Left renal pelvis (tissue), 4 donors: ENCODE measurements at regions not wholly inside any gene's neighbourhood (a gene's known extent, or its start where the extent isn't known, plus 50 kb on each side); places are given as distances from the start of the nearest gene placed in this dataset.
"Not testable (repeated sequence)": the region's sequence is repeated elsewhere in the genome, so short reads cannot be mapped to it uniquely, and the experiment has no call there.

Experiments
- DNase-seq, 4 donors: peaks; one replicate each; pipeline ENCODE4 v3.0.0-alpha.2; 2013; ENCODE audit warnings: low read depth in 4 of 4, low spot score in 3 of 4

DNA sequence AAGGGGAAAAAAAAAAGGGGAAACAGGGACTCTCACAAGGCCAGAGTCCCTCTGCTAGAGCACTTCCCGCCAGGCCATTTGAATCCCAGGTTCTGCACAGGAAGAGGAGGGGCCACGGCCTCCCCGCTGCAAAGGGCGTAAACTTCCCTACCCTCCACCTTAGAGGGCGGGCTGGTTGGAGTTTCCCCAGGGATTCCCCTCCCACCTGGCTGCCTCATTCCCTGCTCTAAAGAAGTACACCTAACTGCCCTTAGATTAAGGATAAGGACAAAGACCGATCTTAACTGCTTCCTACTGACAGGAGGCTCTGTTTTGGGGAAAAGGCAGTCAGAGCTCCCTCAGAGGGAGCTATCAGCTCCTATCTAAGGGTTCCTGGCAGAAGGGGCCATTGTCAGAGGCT, 102.0 kb upstream of the ARMC3 start:
- DNase-seq: no peak

- DNase-seq: no peak
These were observed 102.9 kb upstream of the ARMC3 start for GRCh38 chr10:22824984-22825383.

- no peak for DNase-seq
These were observed 103.3 kb upstream of the ARMC3 start for GRCh38 chr10:22824520-22824919.

DNA sequence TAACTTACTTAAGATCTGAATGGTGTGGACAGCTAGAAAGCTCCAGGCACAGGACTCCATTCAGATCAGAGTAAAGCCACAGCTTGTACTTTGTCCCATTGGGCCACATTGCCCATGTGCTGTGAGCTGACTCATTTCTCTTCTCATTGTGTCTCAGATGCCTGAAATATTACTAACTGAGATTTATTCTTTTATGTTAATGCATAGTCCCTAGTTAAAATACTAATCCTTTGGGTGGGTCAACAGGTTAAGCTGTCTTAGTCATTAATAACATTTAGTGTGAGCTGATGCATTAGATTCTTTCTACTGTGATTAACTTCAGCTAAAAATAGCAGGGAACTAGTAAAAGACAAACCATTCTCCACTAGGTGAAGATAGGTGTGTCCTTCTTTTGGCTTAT, 104.7 kb upstream of the ARMC3 start:
- no peak for DNase-seq

DNA sequence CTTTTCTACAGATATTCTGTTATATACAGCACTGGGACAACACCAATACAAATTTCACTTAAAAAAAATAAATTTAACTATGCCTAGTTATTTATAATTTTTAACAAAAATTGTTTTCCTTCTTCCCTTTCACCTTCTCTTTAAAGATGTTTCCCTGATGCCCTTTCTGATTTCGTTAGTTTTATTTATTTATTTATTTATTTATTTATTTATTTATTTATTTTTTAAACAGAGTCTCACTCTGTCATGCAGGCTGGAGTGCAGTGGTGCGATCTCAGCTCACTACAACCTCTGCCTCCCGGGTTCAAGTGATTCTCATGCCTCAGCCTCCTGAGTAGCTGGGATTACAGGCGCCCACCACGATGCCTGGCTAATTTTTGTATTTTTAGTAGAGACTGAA, 105.9 kb upstream of the ARMC3 start:
- DNase-seq: not testable (repeated sequence)

DNA sequence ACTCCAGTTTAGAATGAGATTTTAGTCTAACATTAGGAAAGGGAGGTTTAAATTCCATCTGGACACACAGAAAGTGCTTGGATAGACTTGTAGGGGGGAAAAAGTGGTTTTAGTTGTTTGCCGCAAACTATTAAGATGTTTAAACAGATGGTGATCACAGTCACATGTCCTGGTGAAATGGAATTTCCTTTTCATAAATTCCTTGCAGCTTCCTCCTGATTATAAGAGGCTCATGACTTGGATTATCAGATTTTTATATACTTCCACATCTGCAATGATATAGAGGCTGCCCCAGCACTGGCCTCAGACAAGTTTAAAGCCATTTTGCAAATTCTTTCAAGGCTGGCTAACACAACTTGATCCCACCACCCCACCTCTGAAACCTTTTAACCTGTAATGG, 106.4 kb upstream of the ARMC3 start:
- no peak for DNase-seq

GRCh38 chr10:22816298-22816653, 101.9 kb upstream of the PIP4K2A start:
- DNase-seq: no peak

DNA sequence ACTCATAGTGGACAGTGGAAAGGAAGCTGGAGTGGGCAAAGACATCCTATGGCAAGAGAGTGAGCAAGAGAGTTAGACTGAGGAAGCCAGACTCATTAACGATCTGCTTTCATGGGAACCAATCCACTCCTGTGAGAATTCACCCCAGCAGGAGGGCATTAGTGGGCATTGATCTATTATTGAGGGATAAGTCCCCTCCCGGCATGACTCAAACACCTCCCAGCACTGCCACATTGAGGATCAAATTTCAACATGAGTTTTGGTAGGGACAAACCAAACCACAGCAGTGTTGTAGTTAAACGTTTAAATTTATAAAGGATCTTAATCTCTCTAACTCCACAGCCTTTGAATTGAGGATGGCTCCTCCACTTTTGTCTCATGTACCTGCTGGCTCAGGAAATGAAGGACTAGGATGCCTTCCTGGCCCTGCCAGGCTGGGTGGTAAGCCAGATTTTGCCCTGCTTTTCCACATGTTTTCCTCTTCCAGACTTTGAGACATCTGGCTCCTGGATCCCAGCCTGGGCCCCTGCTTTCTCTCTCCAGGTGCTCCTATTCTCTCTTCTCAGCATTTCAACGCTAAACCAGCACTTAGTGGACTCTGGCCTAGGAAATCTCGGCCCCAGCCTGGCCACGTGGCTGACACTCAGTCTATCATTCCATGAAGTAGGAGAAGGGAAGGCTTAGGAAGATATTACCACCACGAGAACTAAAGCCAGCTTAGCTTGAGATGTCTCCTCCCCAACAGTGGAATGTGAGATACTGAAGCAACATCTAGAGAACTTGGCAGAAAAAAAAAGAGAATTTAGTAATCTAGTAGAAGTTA, 96.5 kb upstream of the PIP4K2A start:
- DNase-seq: no peak

- DNase-seq: no peak
These were observed 92.9 kb upstream of the PIP4K2A start for GRCh38 chr10:22807238-22807637.

- DNase-seq: no peak
These were observed 90.9 kb upstream of the PIP4K2A start for GRCh38 chr10:22805304-22805703.

DNA sequence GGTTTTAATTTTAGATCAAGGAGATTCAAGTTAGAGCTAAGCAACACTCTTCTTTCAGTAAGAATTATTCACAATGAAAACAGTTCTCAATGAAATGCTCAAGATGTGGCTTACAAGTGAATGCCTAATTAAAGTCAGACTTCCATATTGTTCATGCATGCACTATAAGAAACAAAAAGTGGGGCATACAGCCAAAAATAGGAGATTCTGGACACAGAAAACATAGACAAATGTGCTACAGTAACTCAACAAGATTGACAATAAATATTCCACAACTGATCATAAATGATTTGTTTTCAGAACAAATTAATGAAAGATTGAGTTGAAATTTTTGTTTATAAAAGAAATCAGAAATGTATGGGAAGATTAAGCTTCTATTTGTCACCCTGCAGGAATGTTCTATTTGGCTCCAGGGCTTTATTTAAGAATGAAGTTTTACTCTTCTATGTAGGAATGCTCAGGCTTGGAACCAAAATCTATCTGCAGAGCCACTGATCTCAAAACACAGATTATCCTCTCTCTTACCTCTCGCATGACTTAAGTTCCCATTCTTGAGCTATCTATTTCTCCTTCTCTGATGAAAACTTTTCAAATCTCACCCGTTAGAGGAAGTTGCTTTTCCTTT, 89.0 kb upstream of the PIP4K2A start:
- no peak for DNase-seq

GRCh38 chr10:22801785-22802184, 87.4 kb upstream of the PIP4K2A start:
- peak; percentile 22 to 34 (median 30) for DNase-seq

DNA sequence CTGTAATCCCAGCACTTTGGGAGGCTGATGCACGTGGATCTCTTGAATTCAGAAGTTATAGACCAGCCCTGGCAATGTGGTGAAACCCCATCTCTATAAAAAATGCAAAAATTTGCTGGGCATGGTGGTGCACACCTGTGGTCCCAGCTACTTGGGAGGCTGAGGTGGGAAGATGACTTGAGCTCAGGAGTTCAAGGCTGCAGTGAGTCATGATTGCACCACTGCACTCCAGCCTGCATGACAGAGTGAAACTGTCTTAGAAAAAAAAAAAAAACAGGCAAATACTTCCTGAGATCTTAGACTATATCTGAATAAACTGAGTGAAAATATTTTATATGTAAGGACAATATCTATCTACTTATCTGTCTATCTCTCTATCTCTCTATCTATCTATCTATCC, 83.4 kb upstream of the PIP4K2A start:
- not testable (repeated sequence) for DNase-seq

- DNase-seq: no peak
These were observed 81.2 kb upstream of the PIP4K2A start for GRCh38 chr10:22795546-22795945.

GRCh38 chr10:22792161-22792560, 77.8 kb upstream of the PIP4K2A start:
- DNase-seq: no peak

DNA sequence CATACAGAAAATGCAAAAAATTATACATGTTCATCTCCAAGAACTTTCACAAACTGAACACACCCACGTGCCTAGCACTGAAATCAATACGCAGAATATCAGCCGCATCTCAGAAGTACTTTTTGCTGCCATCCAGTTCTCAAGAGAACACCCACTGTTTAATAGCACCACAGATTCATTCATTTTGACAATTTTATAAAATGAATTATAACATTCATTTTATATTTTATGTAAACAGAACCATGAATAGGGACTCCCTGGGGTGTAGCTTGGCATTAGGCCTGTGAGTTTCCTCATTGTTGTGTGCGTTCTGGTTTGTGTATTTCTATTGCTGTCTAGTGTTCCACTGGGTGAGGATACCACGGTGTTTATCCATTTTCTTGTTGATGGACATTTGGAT, 77.3 kb upstream of the PIP4K2A start:
- DNase-seq: no peak

GRCh38 chr10:22784668-22785067, 70.3 kb upstream of the PIP4K2A start:
- DNase-seq: no peak

GRCh38 chr10:22783807-22784206, 69.4 kb upstream of the PIP4K2A start:
- DNase-seq: no peak

GRCh38 chr10:22780474-22780885, 66.1 kb upstream of the PIP4K2A start:
- no peak for DNase-seq

- DNase-seq: no peak
These were observed 65.1 kb upstream of the PIP4K2A start for GRCh38 chr10:22779331-22780019.

- DNase-seq: no peak
These were observed 59.7 kb upstream of the PIP4K2A start for GRCh38 chr10:22774102-22774501.

- not testable (repeated sequence) for DNase-seq
These were observed 57.3 kb upstream of the PIP4K2A start for GRCh38 chr10:22771631-22772030.
